Body of pancreas (tissue), 4 donors: ENCODE measurements at regions not wholly inside any gene's neighbourhood (a gene's known extent, or its start where the extent isn't known, plus 50 kb on each side); places are given as distances from the start of the nearest gene placed in this dataset.

Source experiments
- ATAC-seq: fragments of 150-250 bp; one replicate; pipeline ENCODE4 v1.9.1; 2016
- DNase-seq, 4 donors: peaks; one replicate each; pipeline ENCODE4 v3.0.0-alpha.2; 2019
- H3K27ac ChIP-seq, 4 donors: fragments of 200-600 bp; sonication (generic); 1 replicate in 3 of 4; 2 replicates in 1 of 4; pipeline versions ENCODE4 v1.5.1 to v1.6.1; 2016 to 2019; ENCODE audit warnings: mild to moderate bottlenecking in 1 of 4, mixed read lengths in 1 of 4, moderate library complexity in 1 of 4
- H3K27me3 ChIP-seq, 2 donors: fragments of 200-600 bp; sonication (generic); one replicate each; pipeline ENCODE4 v1.6.0; 2016; ENCODE audit warnings: mild to moderate bottlenecking in 1 of 2
- H3K36me3 ChIP-seq, 2 donors: fragments of 200-600 bp; sonication (generic); replicated peaks in 1 of 2; 2 replicates each; pipeline ENCODE4 v1.5.1; 2016; ENCODE audit warnings: low read depth in 2 of 2; ENCODE audit not compliant: insufficient read depth in 1 of 2
- H3K4me1 ChIP-seq: fragments of 200-600 bp; sonication (generic); one replicate; pipeline ENCODE4 v1.6.0; 2016
- H3K4me3 ChIP-seq, 2 donors: fragments of 200-600 bp; sonication (generic); 1 replicate in 1 of 2; 2 replicates in 1 of 2; pipeline ENCODE4 v1.5.1; 2016 to 2019
- H3K9me3 ChIP-seq, 3 donors: fragments of 200-600 bp; sonication (generic); 1 replicate in 2 of 3; 2 replicates in 1 of 3; pipeline ENCODE4 v1.5.1; 2016
- CTCF ChIP-seq, 7 experiments: fragments of 450-650 bp in 4 of 7; fragments of 200-600 bp in 3 of 7; sonication (generic) in 3 of 7; IDR thresholded peaks; one replicate each; pipeline ENCODE4 v1.5.1; 2016 to 2019; ENCODE audit warnings: antibody characterized with exemption in 7 of 7
- POLR2A ChIP-seq, 3 donors: fragments of 450-650 bp; IDR thresholded peaks; one replicate each; pipeline ENCODE4 v1.6.1; 2016; ENCODE audit warnings: antibody characterized with exemption in 3 of 3, mild to moderate bottlenecking in 2 of 3
- WGBS, 2 donors: methylation state at CpG; one replicate each; pipeline ENCODE4 v1.1.5; 2017; 5-methylcytosine and 5-hydroxymethylcytosine counted together
- intact Hi-C: fragments of 100-400 bp; cut with DNase I; formaldehyde crosslinking; loops from one replicate; pipeline ENCODE4 v1.15.1; 2023

- no peaks in the 10 kb centered on the region for H3K36me3 ChIP-seq
- 66 to 72% methylated on average over 4 of the region's 4 CpGs for WGBS, 2 donors
- H3K4me3 ChIP-seq, result no peak overlapping the region
- intact Hi-C loops, result no loop called here
- no peaks in the 10 kb centered on the region for H3K27me3 ChIP-seq
- ATAC-seq, result no peak
- no peak overlapping the region for H3K27ac ChIP-seq
- no peaks in the 10 kb centered on the region for H3K4me1 ChIP-seq
- DNase-seq, result no peak
- TF ChIP-seq CTCF (IDR thresholded peaks at IDR 0.05), result no peak
- TF ChIP-seq POLR2A (IDR thresholded peaks at IDR 0.05), result no peak
- no peaks in the 10 kb centered on the region for H3K9me3 ChIP-seq
Observed at GRCh38 chr2:167701651-167702050, 545.7 kb downstream of the STK39 start.

- no peak overlapping the region for H3K4me3 ChIP-seq
- DNase-seq (no peak), ATAC-seq (no peak)
- H3K4me1 ChIP-seq, result no peaks in the 10 kb centered on the region
- H3K36me3 ChIP-seq, result no peaks in the 10 kb centered on the region
- WGBS, 2 donors, result 80 to 84% methylated on average over 2 of the region's 2 CpGs
- intact Hi-C loops, result no loop called here
- no peaks in the 10 kb centered on the region for H3K27me3 ChIP-seq
- no peaks in the 10 kb centered on the region for H3K9me3 ChIP-seq
- TF ChIP-seq POLR2A (IDR thresholded peaks at IDR 0.05) (no peak), CTCF (IDR thresholded peaks at IDR 0.05) (no peak)
- H3K27ac ChIP-seq, result no peak overlapping the region
Observed at GRCh38 chr2:167697948-167698347, 549.4 kb downstream of the STK39 start.

GRCh38 chr2:167697194-167697593 is 550.2 kb downstream of the STK39 start:
- intact Hi-C loops, result no loop called here
- no peaks in the 10 kb centered on the region for H3K9me3 ChIP-seq
- no peak overlapping the region for H3K4me3 ChIP-seq
- 57 to 58% methylated on average over 1 of the region's 1 CpG for WGBS, 2 donors
- no peaks in the 10 kb centered on the region for H3K36me3 ChIP-seq
- no peak overlapping the region for H3K27ac ChIP-seq
- no peaks in the 10 kb centered on the region for H3K27me3 ChIP-seq
- DNase-seq (no peak), ATAC-seq (no peak)
- TF ChIP-seq POLR2A (IDR thresholded peaks at IDR 0.05) (no peak), CTCF (IDR thresholded peaks at IDR 0.05) (no peak)
- no peaks in the 10 kb centered on the region for H3K4me1 ChIP-seq

- intact Hi-C loops, result no loop called here
- H3K36me3 ChIP-seq, result no peaks in the 10 kb centered on the region
- ATAC-seq (no peak), DNase-seq (no peak)
- no peak overlapping the region for H3K4me3 ChIP-seq
- no peaks in the 10 kb centered on the region for H3K9me3 ChIP-seq
- TF ChIP-seq POLR2A (IDR thresholded peaks at IDR 0.05), result no peak
- TF ChIP-seq CTCF (IDR thresholded peaks at IDR 0.05), result no peak
- WGBS, 2 donors, result 64 to 73% methylated on average over 2 of the region's 2 CpGs
- H3K27ac ChIP-seq, result no peak overlapping the region
- H3K4me1 ChIP-seq, result no peaks in the 10 kb centered on the region
- no peaks in the 10 kb centered on the region for H3K27me3 ChIP-seq
Observed at GRCh38 chr2:167692936-167693335, 554.5 kb downstream of the STK39 start.

GRCh38 chr2:167692191-167692590 is 555.2 kb downstream of the STK39 start:
- WGBS, 2 donors, result 93 to 97% methylated on average over 1 of the region's 1 CpG
- no peak for ATAC-seq

More at GRCh38 chr2:167692191-167692590, 555.2 kb downstream of the STK39 start:
- DNase-seq, result no peak
- intact Hi-C loops, result no loop called here
- Histone ChIP-seq H3K27ac (no peak overlapping the region), H3K27me3 (no peaks in the 10 kb centered on the region), H3K36me3 (no peaks in the 10 kb centered on the region), H3K9me3 (no peaks in the 10 kb centered on the region), H3K4me1 (no peaks in the 10 kb centered on the region), H3K4me3 (no peak overlapping the region)
- TF ChIP-seq CTCF (IDR thresholded peaks at IDR 0.05), result no peak
- no peak for TF ChIP-seq POLR2A (IDR thresholded peaks at IDR 0.05)
